ENCODE measurements at regions not wholly inside any gene's neighbourhood (a gene's known extent, or its start where the extent isn't known, plus 50 kb on each side); places are given as distances from the start of the nearest gene placed in this dataset.

DNA sequence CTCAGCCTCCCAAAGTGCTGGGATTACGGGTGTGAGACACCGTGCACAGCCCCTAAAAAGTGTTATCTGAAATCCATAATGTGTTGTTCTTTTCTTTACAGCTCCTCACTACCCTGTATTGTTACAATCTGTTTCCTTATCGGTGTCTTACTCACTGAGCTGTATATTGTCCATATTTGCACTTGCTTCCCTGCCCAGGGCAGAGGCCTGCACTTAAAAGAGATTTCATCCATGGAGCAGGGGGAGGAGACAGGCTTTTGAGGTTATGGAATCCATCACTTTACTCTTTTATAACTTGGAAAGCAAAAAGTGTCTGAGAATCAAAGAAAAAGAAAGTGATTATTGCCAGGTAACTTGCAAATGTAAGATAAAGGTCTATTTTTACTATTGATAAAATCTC is 251.0 kb downstream of the DIO2 start:
- Histone ChIP-seq H3K9me3 (ENCODE audit: low read length) (no peaks in the 10 kb centered on the region), H2AFZ (ENCODE audit: low read depth, low read length) (no peak overlapping the region), H3K4me2 (ENCODE audit: low read length) (no peak overlapping the region), H3K79me2 (replicated peaks; ENCODE audit: insufficient read depth, low read length) (no peaks in the 10 kb centered on the region), H3F3A (ENCODE audit: insufficient read depth, low read length, poor library complexity, severe bottlenecking) (no peaks in the 10 kb centered on the region), H3K9ac (ENCODE audit: low read length) (no peak overlapping the region), H3K9me2 (ENCODE audit: insufficient read depth, low read length) (no peaks in the 10 kb centered on the region), H4K20me1 (ENCODE audit: insufficient read depth) (no peaks in the 10 kb centered on the region), H3K4me3 (ENCODE audit: low read length) (no peak overlapping the region), H3K36me3 (ENCODE audit: insufficient read depth, low read length) (no peaks in the 10 kb centered on the region), H3K27ac (ENCODE audit: low read length) (no peak overlapping the region), H3K27me3 (ENCODE audit: insufficient read depth, low read depth, low read length) (no peaks in the 10 kb centered on the region)
- TF ChIP-seq MXI1 (conservative IDR thresholded peaks at IDR 0.05; ENCODE audit: poor library complexity, severe bottlenecking) (no peak), EZH2 (IDR thresholded peaks at IDR 0.05; ENCODE audit: borderline replicate concordance, insufficient read depth, low read length, poor library complexity, severe bottlenecking) (no peak), SMC3 (conservative IDR thresholded peaks at IDR 0.05; ENCODE audit: poor library complexity) (no peak), EP300 (conservative IDR thresholded peaks at IDR 0.05; ENCODE audit: poor library complexity, severe bottlenecking) (no peak)

DNA sequence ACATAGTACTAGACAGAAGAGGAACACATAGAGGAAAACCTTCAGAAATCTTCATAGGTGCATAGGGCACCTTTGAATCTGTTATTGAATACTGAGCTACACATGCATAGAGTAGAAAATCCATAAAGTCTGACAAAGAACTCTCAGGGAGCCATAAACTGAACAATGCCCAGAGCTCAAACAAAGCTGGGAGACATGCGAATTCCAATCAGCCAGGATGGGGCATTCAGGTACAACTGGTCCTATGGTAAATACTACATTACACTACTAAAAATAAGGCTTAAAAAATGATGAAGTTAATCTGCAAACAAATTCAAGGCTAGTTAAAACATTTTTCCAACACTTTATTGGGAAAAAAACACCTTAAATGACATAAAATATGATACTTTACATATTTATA is 259.7 kb downstream of the DIO2 start:
- Histone ChIP-seq H4K20me1 (ENCODE audit: insufficient read depth) (no peaks in the 10 kb centered on the region), H3K27me3 (ENCODE audit: insufficient read depth, low read depth, low read length) (no peaks in the 10 kb centered on the region), H3K9me2 (ENCODE audit: insufficient read depth, low read length) (no peaks in the 10 kb centered on the region), H3K4me3 (ENCODE audit: low read length) (no peak overlapping the region), H3K4me2 (ENCODE audit: low read length) (no peak overlapping the region), H3K36me3 (ENCODE audit: insufficient read depth, low read length) (no peaks in the 10 kb centered on the region), H3K9ac (ENCODE audit: low read length) (no peak overlapping the region), H2AFZ (ENCODE audit: low read depth, low read length) (no peak overlapping the region), H3K79me2 (replicated peaks; ENCODE audit: insufficient read depth, low read length) (no peaks in the 10 kb centered on the region), H3K27ac (ENCODE audit: low read length) (no peak overlapping the region), H3K9me3 (ENCODE audit: low read length) (no peaks in the 10 kb centered on the region), H3F3A (ENCODE audit: insufficient read depth, low read length, poor library complexity, severe bottlenecking) (no peaks in the 10 kb centered on the region)
- TF ChIP-seq, protein P1, sequence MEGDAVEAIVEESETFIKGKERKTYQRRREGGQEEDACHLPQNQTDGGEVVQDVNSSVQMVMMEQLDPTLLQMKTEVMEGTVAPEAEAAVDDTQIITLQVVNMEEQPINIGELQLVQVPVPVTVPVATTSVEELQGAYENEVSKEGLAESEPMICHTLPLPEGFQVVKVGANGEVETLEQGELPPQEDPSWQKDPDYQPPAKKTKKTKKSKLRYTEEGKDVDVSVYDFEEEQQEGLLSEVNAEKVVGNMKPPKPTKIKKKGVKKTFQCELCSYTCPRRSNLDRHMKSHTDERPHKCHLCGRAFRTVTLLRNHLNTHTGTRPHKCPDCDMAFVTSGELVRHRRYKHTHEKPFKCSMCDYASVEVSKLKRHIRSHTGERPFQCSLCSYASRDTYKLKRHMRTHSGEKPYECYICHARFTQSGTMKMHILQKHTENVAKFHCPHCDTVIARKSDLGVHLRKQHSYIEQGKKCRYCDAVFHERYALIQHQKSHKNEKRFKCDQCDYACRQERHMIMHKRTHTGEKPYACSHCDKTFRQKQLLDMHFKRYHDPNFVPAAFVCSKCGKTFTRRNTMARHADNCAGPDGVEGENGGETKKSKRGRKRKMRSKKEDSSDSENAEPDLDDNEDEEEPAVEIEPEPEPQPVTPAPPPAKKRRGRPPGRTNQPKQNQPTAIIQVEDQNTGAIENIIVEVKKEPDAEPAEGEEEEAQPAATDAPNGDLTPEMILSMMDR (IDR thresholded peaks at IDR 0.05; ENCODE audit: poor library complexity, severe bottlenecking), result no peak
- TF ChIP-seq EZH2 (IDR thresholded peaks at IDR 0.05; ENCODE audit: borderline replicate concordance, insufficient read depth, low read length, poor library complexity, severe bottlenecking), result no peak
- TF ChIP-seq TAF1 (IDR thresholded peaks at IDR 0.05; ENCODE audit: low read depth), result no peak
- TF ChIP-seq EP300 (conservative IDR thresholded peaks at IDR 0.05; ENCODE audit: poor library complexity, severe bottlenecking), result no peak
- no peak for TF ChIP-seq SMC3 (conservative IDR thresholded peaks at IDR 0.05; ENCODE audit: poor library complexity)

DNA sequence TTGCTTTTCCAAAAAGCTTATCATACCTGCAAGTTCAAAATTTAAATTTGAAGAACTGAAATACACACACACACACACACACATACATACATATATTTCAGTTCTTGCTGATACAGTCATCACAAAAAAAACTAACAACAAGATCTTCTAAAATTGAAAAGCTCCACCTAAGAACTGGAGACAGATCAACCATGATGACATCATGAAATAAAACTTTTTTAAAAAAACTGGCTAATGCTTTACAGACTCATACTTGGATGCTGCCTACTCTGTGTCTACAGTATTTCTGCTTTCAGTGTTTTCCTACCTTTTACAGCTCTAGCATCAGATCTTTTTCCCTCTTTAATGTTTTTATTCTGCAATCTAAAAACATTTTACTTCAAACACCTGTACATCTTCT is 261.4 kb downstream of the DIO2 start:
- no peak overlapping the region for H3K4me2 ChIP-seq (ENCODE audit: low read length)
- no peaks in the 10 kb centered on the region for H3K9me3 ChIP-seq (ENCODE audit: low read length)
- no peaks in the 10 kb centered on the region for H3K9me2 ChIP-seq (ENCODE audit: insufficient read depth, low read length)
- H4K20me1 ChIP-seq (ENCODE audit: insufficient read depth), result no peaks in the 10 kb centered on the region
- no peak overlapping the region for H2AFZ ChIP-seq (ENCODE audit: low read depth, low read length)
- H3K27me3 ChIP-seq (ENCODE audit: insufficient read depth, low read depth, low read length), result no peaks in the 10 kb centered on the region
- no peaks in the 10 kb centered on the region for H3K36me3 ChIP-seq (ENCODE audit: insufficient read depth, low read length)
- no peaks in the 10 kb centered on the region for H3F3A ChIP-seq (ENCODE audit: insufficient read depth, low read length, poor library complexity, severe bottlenecking)
- H3K27ac ChIP-seq (ENCODE audit: low read length), result no peak overlapping the region
- no peak overlapping the region for H3K4me3 ChIP-seq (ENCODE audit: low read length)
- H3K9ac ChIP-seq (ENCODE audit: low read length), result no peak overlapping the region
- TF ChIP-seq EZH2 (IDR thresholded peaks at IDR 0.05; ENCODE audit: borderline replicate concordance, insufficient read depth, low read length, poor library complexity, severe bottlenecking) (no peak), EP300 (conservative IDR thresholded peaks at IDR 0.05; ENCODE audit: poor library complexity, severe bottlenecking) (no peak), SMC3 (conservative IDR thresholded peaks at IDR 0.05; ENCODE audit: poor library complexity) (no peak), RAD21 (conservative IDR thresholded peaks at IDR 0.05) (no peak), MXI1 (conservative IDR thresholded peaks at IDR 0.05; ENCODE audit: poor library complexity, severe bottlenecking) (no peak)
- TF ChIP-seq, protein P2, sequence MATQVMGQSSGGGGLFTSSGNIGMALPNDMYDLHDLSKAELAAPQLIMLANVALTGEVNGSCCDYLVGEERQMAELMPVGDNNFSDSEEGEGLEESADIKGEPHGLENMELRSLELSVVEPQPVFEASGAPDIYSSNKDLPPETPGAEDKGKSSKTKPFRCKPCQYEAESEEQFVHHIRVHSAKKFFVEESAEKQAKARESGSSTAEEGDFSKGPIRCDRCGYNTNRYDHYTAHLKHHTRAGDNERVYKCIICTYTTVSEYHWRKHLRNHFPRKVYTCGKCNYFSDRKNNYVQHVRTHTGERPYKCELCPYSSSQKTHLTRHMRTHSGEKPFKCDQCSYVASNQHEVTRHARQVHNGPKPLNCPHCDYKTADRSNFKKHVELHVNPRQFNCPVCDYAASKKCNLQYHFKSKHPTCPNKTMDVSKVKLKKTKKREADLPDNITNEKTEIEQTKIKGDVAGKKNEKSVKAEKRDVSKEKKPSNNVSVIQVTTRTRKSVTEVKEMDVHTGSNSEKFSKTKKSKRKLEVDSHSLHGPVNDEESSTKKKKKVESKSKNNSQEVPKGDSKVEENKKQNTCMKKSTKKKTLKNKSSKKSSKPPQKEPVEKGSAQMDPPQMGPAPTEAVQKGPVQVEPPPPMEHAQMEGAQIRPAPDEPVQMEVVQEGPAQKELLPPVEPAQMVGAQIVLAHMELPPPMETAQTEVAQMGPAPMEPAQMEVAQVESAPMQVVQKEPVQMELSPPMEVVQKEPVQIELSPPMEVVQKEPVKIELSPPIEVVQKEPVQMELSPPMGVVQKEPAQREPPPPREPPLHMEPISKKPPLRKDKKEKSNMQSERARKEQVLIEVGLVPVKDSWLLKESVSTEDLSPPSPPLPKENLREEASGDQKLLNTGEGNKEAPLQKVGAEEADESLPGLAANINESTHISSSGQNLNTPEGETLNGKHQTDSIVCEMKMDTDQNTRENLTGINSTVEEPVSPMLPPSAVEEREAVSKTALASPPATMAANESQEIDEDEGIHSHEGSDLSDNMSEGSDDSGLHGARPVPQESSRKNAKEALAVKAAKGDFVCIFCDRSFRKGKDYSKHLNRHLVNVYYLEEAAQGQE (IDR thresholded peaks at IDR 0.05; ENCODE audit: borderline replicate concordance), result no peak
- no peaks in the 10 kb centered on the region for H3K79me2 ChIP-seq (replicated peaks; ENCODE audit: insufficient read depth, low read length)

All from neural cell (in vitro differentiated cells).